Kidney epithelial cell (primary cell): ENCODE measurements at regions not wholly inside any gene's neighbourhood (a gene's known extent, or its start where the extent isn't known, plus 50 kb on each side); places are given as distances from the start of the nearest gene placed in this dataset.

Source experiments
- DNase-seq: peaks from one replicate; pipeline ENCODE4 v3.0.0-alpha.2; 2010; ENCODE audit warnings: low read depth
- H3K27me3 ChIP-seq: 2 replicates; pipeline ENCODE4 v1.6.0; 2011; ENCODE audit warnings: low read length; ENCODE audit not compliant: control insufficient read depth, insufficient read depth
- H3K36me3 ChIP-seq: 2 replicates; pipeline ENCODE4 v1.5.1; 2011; ENCODE audit warnings: low read length; ENCODE audit not compliant: control insufficient read depth, insufficient read depth
- H3K4me3 ChIP-seq: 2 replicates; pipeline ENCODE4 v1.5.1; 2011; ENCODE audit warnings: low read depth, mild to moderate bottlenecking, control low read depth, low read length
- CTCF ChIP-seq: IDR thresholded peaks from 2 replicates; pipeline ENCODE4 v1.5.1; 2011; ENCODE audit warnings: mild to moderate bottlenecking, moderate library complexity, low read length, control low read depth, inconsistent platforms; ENCODE audit not compliant: insufficient read depth, poor library complexity, severe bottlenecking

GRCh38 chr7:24500599-24500998 lies 72.7 kb upstream of the PALS2 start:
- DNase-seq, result no peak
- H3K27me3 ChIP-seq, result no peaks in the 10 kb centered on the region
- TF ChIP-seq CTCF, result no peak
- H3K4me3 ChIP-seq, result no peak overlapping the region
- H3K36me3 ChIP-seq, result no peaks in the 10 kb centered on the region

- no peaks in the 10 kb centered on the region for H3K27me3 ChIP-seq
Measured at GRCh38 chr7:24501009-24501408, 72.2 kb upstream of the PALS2 start.

GRCh38 chr7:24501443-24502134 lies 71.7 kb upstream of the PALS2 start:
- no peak for TF ChIP-seq CTCF
- no peaks in the 10 kb centered on the region for H3K27me3 ChIP-seq
- DNase-seq, result no peak
- H3K36me3 ChIP-seq, result no peaks in the 10 kb centered on the region
- no peak overlapping the region for H3K4me3 ChIP-seq

More at GRCh38 chr7:24501009-24501408, 72.2 kb upstream of the PALS2 start:
- no peak for DNase-seq
- Histone ChIP-seq H3K4me3 (no peak overlapping the region), H3K36me3 (no peaks in the 10 kb centered on the region)
- TF ChIP-seq CTCF, result no peak

- DNase-seq, result no peak
- TF ChIP-seq CTCF, result no peak
- no peaks in the 10 kb centered on the region for H3K27me3 ChIP-seq
- H3K4me3 ChIP-seq, result no peak overlapping the region
- no peaks in the 10 kb centered on the region for H3K36me3 ChIP-seq
Measured at GRCh38 chr7:24502135-24502488, 71.1 kb upstream of the PALS2 start.

GRCh38 chr7:24503506-24503905 lies 69.7 kb upstream of the PALS2 start:
- no peak for TF ChIP-seq CTCF
- Histone ChIP-seq H3K4me3 (no peak overlapping the region), H3K36me3 (no peaks in the 10 kb centered on the region), H3K27me3 (no peaks in the 10 kb centered on the region)
- no peak for DNase-seq

- no peaks in the 10 kb centered on the region for H3K27me3 ChIP-seq
- no peaks in the 10 kb centered on the region for H3K36me3 ChIP-seq
- no peak for DNase-seq
- no peak overlapping the region for H3K4me3 ChIP-seq
- no peak for TF ChIP-seq CTCF
Measured at GRCh38 chr7:24504040-24504439, 69.2 kb upstream of the PALS2 start.
